MM.1S (cell line): ENCODE measurements at regions not wholly inside any gene's neighbourhood (a gene's known extent, or its start where the extent isn't known, plus 50 kb on each side); places are given as distances from the start of the nearest gene placed in this dataset.

Experiments used
- CTCF ChIP-seq: fragments of 300-600 bp; sonication (generic); IDR thresholded peaks from 2 replicates; pipeline ENCODE4 v1.5.1; 2016; ENCODE audit warnings: antibody characterized with exemption, low read length, mixed read lengths
- EZH2 ChIP-seq: fragments of 300-600 bp; sonication (generic); optimal IDR thresholded peaks from 2 replicates; pipeline ENCODE3; 2017; ENCODE audit warnings: low read depth, mild to moderate bottlenecking, antibody characterized with exemption, low read length, mixed read lengths
- EZH2phosphoT487 ChIP-seq: fragments of 300-600 bp; sonication (generic); IDR thresholded peaks from 2 replicates; pipeline ENCODE4 v1.6.1; 2018; ENCODE audit warnings: antibody characterized with exemption, low read length

- TF ChIP-seq CTCF (no peak), EZH2 (no peak), EZH2phosphoT487 (no peak)
Measured at GRCh38 chrX:88886908-88887307, 139.9 kb downstream of the CPXCR1 start.
